Hepatocyte (in vitro differentiated cells): ENCODE measurements at regions not wholly inside any gene's neighbourhood (a gene's known extent, or its start where the extent isn't known, plus 50 kb on each side); places are given as distances from the start of the nearest gene placed in this dataset.

Experiments
- CTCF ChIP-seq: fragments of 200-600 bp; sonication (generic); IDR thresholded peaks from 2 replicates; pipeline ENCODE4 v1.5.1; 2016; ENCODE audit warnings: antibody characterized with exemption, mild to moderate bottlenecking; ENCODE audit not compliant: poor library complexity
- EZH2 ChIP-seq: fragments of 200-600 bp; sonication (generic); IDR thresholded peaks from 2 replicates; pipeline ENCODE4 v1.6.1; 2016; ENCODE audit warnings: antibody characterized with exemption, mild to moderate bottlenecking, borderline replicate concordance
- EZH2phosphoT487 ChIP-seq: fragments of 200-600 bp; sonication (generic); IDR thresholded peaks from one replicate; pipeline ENCODE4 v1.6.1; 2018; ENCODE audit warnings: antibody characterized with exemption, mild to moderate bottlenecking, low read depth, moderate library complexity; ENCODE audit not compliant: unreplicated experiment, severe bottlenecking

- TF ChIP-seq CTCF (no peak), EZH2 (no peak), EZH2phosphoT487 (no peak)
Observed at GRCh38 chr1:234696148-234696576, 86.2 kb upstream of the IRF2BP2 start.
